Cardiac fibroblast (primary cell): ENCODE measurements at regions not wholly inside any gene's neighbourhood (a gene's known extent, or its start where the extent isn't known, plus 50 kb on each side); places are given as distances from the start of the nearest gene placed in this dataset.

Experiments used
- DNase-seq, 2 donors: peaks; one replicate each; pipeline versions ENCODE4 v3.0.0 to v3.0.0-alpha.2; 2010; ENCODE audit warnings: low read depth in 2 of 2
- H3K4me3 ChIP-seq, 2 donors: replicated peaks in 1 of 2; 1 replicate in 1 of 2; 2 replicates in 1 of 2; pipeline ENCODE4 v1.5.1; 2011; ENCODE audit warnings: low read depth in 2 of 2, low read length in 2 of 2, mild to moderate bottlenecking in 2 of 2, moderate library complexity in 1 of 2
- CTCF ChIP-seq: IDR thresholded peaks from one replicate; pipeline ENCODE4 v1.5.1; 2011; ENCODE audit warnings: low read depth, mild to moderate bottlenecking, low read length, inconsistent platforms

- no peak for TF ChIP-seq CTCF
- DNase-seq: no peak
- no peak overlapping the region for H3K4me3 ChIP-seq
These were observed 163.0 kb downstream of the RPS12 start for GRCh38 chr6:132977413-132977812.

DNA sequence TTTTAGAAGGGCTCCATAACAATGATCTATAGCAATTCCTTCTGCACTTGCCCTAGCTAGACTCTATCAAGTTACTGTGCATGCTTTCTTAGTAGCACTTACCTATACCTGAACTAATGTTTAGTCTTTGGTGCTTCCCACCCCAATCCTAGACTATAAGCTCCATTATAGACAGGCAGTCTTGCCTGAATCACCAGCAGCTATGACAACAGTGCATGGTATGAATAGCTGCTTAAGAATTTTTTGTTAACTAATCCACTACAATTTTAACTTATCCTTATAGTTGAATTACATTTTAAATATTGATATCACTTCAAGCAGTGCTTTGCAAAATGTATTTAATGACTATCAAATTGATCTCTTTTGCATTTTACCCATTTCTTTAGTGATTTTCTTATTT is 164.3 kb downstream of the RPS12 start:
- TF ChIP-seq CTCF: no peak
- DNase-seq: no peak
- no peak overlapping the region for H3K4me3 ChIP-seq

DNA sequence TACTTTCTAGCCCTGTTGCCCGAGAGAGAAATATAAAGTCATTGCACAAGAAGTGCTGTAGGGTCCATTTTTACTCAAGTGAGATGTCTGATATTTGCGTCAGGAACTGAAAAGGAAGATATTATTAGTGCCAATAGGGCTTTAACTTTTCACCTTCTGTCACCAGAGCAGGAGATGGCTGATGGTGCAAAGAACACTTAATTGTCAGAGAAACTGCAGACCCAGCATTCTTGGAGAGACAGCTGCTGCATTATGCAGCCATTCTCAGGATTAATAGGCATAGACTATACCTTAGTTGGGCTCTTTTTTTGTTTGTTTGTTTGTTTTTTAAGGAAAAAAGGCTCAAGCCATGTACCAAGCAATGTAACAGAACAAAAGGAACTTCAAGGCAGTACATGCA is 179.4 kb downstream of the RPS12 start:
- H3K4me3 ChIP-seq: no peak overlapping the region
- DNase-seq: no peak
- no peak for TF ChIP-seq CTCF

DNA sequence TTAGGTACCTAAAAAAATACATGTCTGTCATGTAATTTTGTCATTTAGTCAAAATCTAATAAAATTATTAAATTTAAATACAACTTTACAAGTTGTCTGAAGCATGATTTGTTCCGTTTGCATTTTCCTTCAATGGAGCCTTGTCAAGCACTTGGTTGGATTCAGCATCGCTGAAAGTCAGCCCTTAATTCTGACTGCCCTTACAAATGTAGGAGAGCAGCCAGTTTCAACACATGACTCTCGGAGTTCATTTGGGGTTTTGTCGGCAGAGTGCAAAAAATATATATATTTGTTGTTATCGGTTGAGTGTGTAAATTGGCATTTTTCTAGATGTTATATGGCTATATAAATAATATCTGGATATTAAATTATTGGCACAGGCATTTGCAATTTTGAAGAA is 180.6 kb downstream of the RPS12 start:
- H3K4me3 ChIP-seq: no peak overlapping the region
- no peak for DNase-seq
- TF ChIP-seq CTCF: no peak

GRCh38 chr6:132995432-132995831 is 181.1 kb downstream of the RPS12 start:
- no peak for TF ChIP-seq CTCF
- DNase-seq: no peak
- H3K4me3 ChIP-seq: no peak overlapping the region

DNA sequence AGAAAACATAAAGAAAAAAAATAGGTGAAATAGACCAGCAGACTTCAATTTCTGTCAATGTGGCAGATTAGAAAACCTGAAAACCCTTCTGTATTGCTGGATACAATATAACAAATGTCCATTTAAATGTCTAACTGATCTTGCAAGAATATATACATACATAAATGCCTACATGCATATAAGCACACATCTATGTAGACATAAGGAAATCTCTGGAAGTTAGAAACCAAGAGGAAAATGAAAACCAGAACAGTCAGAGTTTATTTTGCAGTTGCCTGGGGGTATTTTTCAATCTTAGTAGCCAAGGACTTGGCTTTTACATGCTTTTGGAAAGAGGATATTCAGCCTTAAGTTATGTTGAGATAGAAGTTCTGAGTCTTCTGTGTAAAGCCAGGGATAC is 184.0 kb downstream of the RPS12 start:
- TF ChIP-seq CTCF: no peak
- no peak for DNase-seq
- no peak overlapping the region for H3K4me3 ChIP-seq

- TF ChIP-seq CTCF: no peak
- H3K4me3 ChIP-seq: no peak overlapping the region
- DNase-seq: no peak
These were observed 186.7 kb downstream of the RPS12 start for GRCh38 chr6:133001040-133001565.
